ENCODE measurements at regions not wholly inside any gene's neighbourhood (a gene's known extent, or its start where the extent isn't known, plus 50 kb on each side); places are given as distances from the start of the nearest gene placed in this dataset.

GRCh38 chr1:75984781-75985180 is 52.6 kb upstream of the ASB17 start:
- no peak for DNase-seq

GRCh38 chr1:75985827-75986226 is 53.6 kb upstream of the ASB17 start:
- no peak for DNase-seq

- no peak for DNase-seq
Observed at GRCh38 chr1:75986478-75986877, 54.3 kb upstream of the ASB17 start.

GRCh38 chr1:75989121-75989520 is 56.9 kb upstream of the ASB17 start:
- no peak for DNase-seq

GRCh38 chr1:75990686-75991085 is 58.5 kb upstream of the ASB17 start:
- no peak for DNase-seq

GRCh38 chr1:75991497-75992114 is 59.4 kb upstream of the ASB17 start:
- DNase-seq, result peak; percentile 82

- no peak for DNase-seq
Observed at GRCh38 chr1:75992312-75992711, 60.1 kb upstream of the ASB17 start.

- no peak for DNase-seq
Observed at GRCh38 chr1:75993661-75994060, 61.5 kb upstream of the ASB17 start.

- DNase-seq, result no peak
Observed at GRCh38 chr1:75996196-75996595, 64.0 kb upstream of the ASB17 start.

GRCh38 chr1:75999034-75999433 is 66.8 kb upstream of the ASB17 start:
- DNase-seq, result no peak

GRCh38 chr1:76003946-76004345 is 70.6 kb upstream of the ST6GALNAC3 start:
- no peak for DNase-seq

GRCh38 chr1:76005765-76006164 is 68.8 kb upstream of the ST6GALNAC3 start:
- no peak for DNase-seq

GRCh38 chr1:76006234-76006633 is 68.3 kb upstream of the ST6GALNAC3 start:
- no peak for DNase-seq

GRCh38 chr1:76010802-76011201 is 63.7 kb upstream of the ST6GALNAC3 start:
- DNase-seq, result no peak

GRCh38 chr1:76012341-76013205 is 62.0 kb upstream of the ST6GALNAC3 start:
- no peak for DNase-seq

- DNase-seq, result no peak
Observed at GRCh38 chr1:76013206-76013581, 61.4 kb upstream of the ST6GALNAC3 start.

- no peak for DNase-seq
Observed at GRCh38 chr1:76015478-76016103, 59.0 kb upstream of the ST6GALNAC3 start.

GRCh38 chr1:76018045-76018444 is 56.5 kb upstream of the ST6GALNAC3 start:
- DNase-seq, result no peak

GRCh38 chr1:76021846-76022245 is 52.7 kb upstream of the ST6GALNAC3 start:
- no peak for DNase-seq

GRCh38 chr1:76023669-76024435 is 50.7 kb upstream of the ST6GALNAC3 start:
- no peak for DNase-seq

Measured in activated CD8-positive, alpha-beta memory T cell treated with anti-CD3 and anti-CD28 coated beads for 24 hours (primary cell).